ENCODE measurements at regions not wholly inside any gene's neighbourhood (a gene's known extent, or its start where the extent isn't known, plus 50 kb on each side); places are given as distances from the start of the nearest gene placed in this dataset.

- Mint-ChIP-seq H3K9me3 (no peaks in the 10 kb centered on the region), H3K27ac (no peak overlapping the region), H3K4me1 (peaks cover 4% of the 10 kb centered on the region), H3K27me3 (peaks cover 25% of the 10 kb centered on the region), H3K36me3 (ENCODE audit: low read depth) (no peaks in the 10 kb centered on the region), H3K4me3 (no peak overlapping the region)
- no peak for ATAC-seq (replicated peaks)
These were observed 89.1 kb upstream of the ZNF827 start for GRCh38 chr4:146027761-146028160.

GRCh38 chr4:146023334-146023967 is 84.8 kb upstream of the ZNF827 start:
- Mint-ChIP-seq H3K4me1 (no peaks in the 10 kb centered on the region), H3K9me3 (peaks cover 2% of the 10 kb centered on the region), H3K36me3 (ENCODE audit: low read depth) (no peaks in the 10 kb centered on the region), H3K27me3 (peaks cover 32% of the 10 kb centered on the region), H3K27ac (no peak overlapping the region), H3K4me3 (no peak overlapping the region)
- ATAC-seq (replicated peaks): no peak

GRCh38 chr4:146022541-146022940 is 83.9 kb upstream of the ZNF827 start:
- Mint-ChIP-seq H3K4me3 (no peak overlapping the region), H3K27me3 (peaks cover 39% of the 10 kb centered on the region), H3K36me3 (ENCODE audit: low read depth) (no peaks in the 10 kb centered on the region), H3K9me3 (peaks cover 9% of the 10 kb centered on the region), H3K27ac (no peak overlapping the region), H3K4me1 (no peaks in the 10 kb centered on the region)
- no peak for ATAC-seq (replicated peaks)

- Mint-ChIP-seq H3K4me1 (no peaks in the 10 kb centered on the region), H3K27ac (no peak overlapping the region), H3K27me3 (peaks cover 21% of the 10 kb centered on the region), H3K36me3 (ENCODE audit: low read depth) (no peaks in the 10 kb centered on the region), H3K4me3 (no peak overlapping the region), H3K9me3 (peaks cover 13% of the 10 kb centered on the region)
- no peak for ATAC-seq (replicated peaks)
These were observed 79.6 kb upstream of the ZNF827 start for GRCh38 chr4:146018247-146018646.

- peaks cover 17% of the 10 kb centered on the region for H3K27me3 Mint-ChIP-seq
- H3K27ac Mint-ChIP-seq: no peak overlapping the region
- H3K9me3 Mint-ChIP-seq: peaks cover 9% of the 10 kb centered on the region
- H3K4me3 Mint-ChIP-seq: no peak overlapping the region
- no peaks in the 10 kb centered on the region for H3K4me1 Mint-ChIP-seq
- ATAC-seq (replicated peaks): no peak
- H3K36me3 Mint-ChIP-seq (ENCODE audit: low read depth): no peaks in the 10 kb centered on the region
These were observed 66.1 kb upstream of the ZNF827 start for GRCh38 chr4:146004730-146005129.

- Mint-ChIP-seq H3K27ac (no peak overlapping the region), H3K4me1 (no peaks in the 10 kb centered on the region), H3K9me3 (no peaks in the 10 kb centered on the region), H3K4me3 (no peak overlapping the region), H3K27me3 (peaks cover 3% of the 10 kb centered on the region), H3K36me3 (ENCODE audit: low read depth) (no peaks in the 10 kb centered on the region)
- no peak for ATAC-seq (replicated peaks)
These were observed 50.0 kb upstream of the ZNF827 start for GRCh38 chr4:145988628-145989027.

All from activated T-helper 17 cell treated with anti-CD3 and anti-CD28 coated beads, Interleukin-2, amount 50 U/mL, for 72 hours (primary cell).